Upper lobe of left lung (tissue), 6 donors: ENCODE measurements at regions not wholly inside any gene's neighbourhood (a gene's known extent, or its start where the extent isn't known, plus 50 kb on each side); places are given as distances from the start of the nearest gene placed in this dataset.

ENCODE experiments used
- ATAC-seq, 2 donors: fragments of 200-7000 bp; cut with Tn5 transposase; one replicate each; pipeline ENCODE4 v1.9.1; 2022; ENCODE audit warnings: mild to moderate bottlenecking in 2 of 2, moderate library complexity in 2 of 2; ENCODE audit not compliant: low FRiP score in 2 of 2
- DNase-seq, 2 donors: peaks; one replicate each; pipeline ENCODE4 v3.0.0-alpha.2; 2019 to 2020
- H3K27ac ChIP-seq, 4 donors: fragments of 200-600 bp; sonication (generic); one replicate each; pipeline ENCODE4 v1.5.1; 2016 to 2019
- H3K27me3 ChIP-seq, 4 donors: fragments of 200-600 bp; sonication (generic); one replicate each; pipeline ENCODE4 v1.5.1; 2017 to 2019
- H3K36me3 ChIP-seq, 4 donors: fragments of 200-600 bp; sonication (generic); one replicate each; pipeline ENCODE4 v1.5.1; 2016 to 2019
- H3K4me1 ChIP-seq, 4 donors: fragments of 200-600 bp; sonication (generic); one replicate each; pipeline ENCODE4 v1.5.1; 2018 to 2019
- H3K4me3 ChIP-seq, 4 donors: fragments of 200-600 bp; sonication (generic); one replicate each; pipeline ENCODE4 v1.5.1; 2017 to 2019; ENCODE audit warnings: mild to moderate bottlenecking in 2 of 4, moderate library complexity in 1 of 4
- H3K9me3 ChIP-seq, 4 donors: fragments of 200-600 bp; sonication (generic); one replicate each; pipeline ENCODE4 v1.5.1; 2018 to 2019
- CTCF ChIP-seq, 6 experiments: fragments of 450-650 bp in 4 of 6; fragments of 200-600 bp in 2 of 6; sonication (generic) in 2 of 6; IDR thresholded peaks; one replicate each; pipeline ENCODE4 v1.5.1; 2016 to 2019; ENCODE audit warnings: antibody characterized with exemption in 6 of 6
- EP300 ChIP-seq, 4 donors: sonication (generic); formaldehyde crosslinking; IDR thresholded peaks; one replicate each; pipeline ENCODE4 v1.5.1; 2017; ENCODE audit warnings: antibody characterized with exemption in 4 of 4, control low read depth in 2 of 4
- POLR2A ChIP-seq, 4 donors: fragments of 450-650 bp; IDR thresholded peaks; one replicate each; pipeline ENCODE4 v1.5.1; 2016 to 2017; ENCODE audit warnings: antibody characterized with exemption in 4 of 4, mild to moderate bottlenecking in 2 of 4
- POLR2AphosphoS5 ChIP-seq, 2 donors: sonication (generic); formaldehyde crosslinking; IDR thresholded peaks; one replicate each; pipeline ENCODE4 v1.5.1; 2017; ENCODE audit warnings: antibody characterized with exemption in 2 of 2
- WGBS, 2 donors: methylation state at CpG; one replicate each; pipeline ENCODE4 v1.1.5; 2017 to 2018; 5-methylcytosine and 5-hydroxymethylcytosine counted together
- donor health status: DM: no; HTN: no; CAD: no; lungs with moderate emphysema.
- donor health status: DM: no; HTN: yes; CAD: no; lungs with severe emphysema.

- Histone ChIP-seq H3K4me3 (no peak overlapping the region), H3K36me3 (no peaks in the 10 kb centered on the region), H3K27ac (no peak overlapping the region), H3K4me1 (no peaks in the 10 kb centered on the region), H3K27me3 (no peaks in the 10 kb centered on the region), H3K9me3 (no peaks in the 10 kb centered on the region)
- TF ChIP-seq POLR2AphosphoS5 (IDR thresholded peaks at IDR 0.05) = no peak
- ATAC-seq (no peak), DNase-seq (no peak)
- 93 to 94% methylated on average over 1 of the region's 1 CpG for WGBS, 2 donors
These were observed 83.5 kb downstream of the KLF6 start for GRCh38 chr10:3701491-3701890.

GRCh38 chr10:3700531-3701076 is 84.4 kb downstream of the KLF6 start:
- no peak for ATAC-seq
- Histone ChIP-seq H3K4me3 (no peak overlapping the region), H3K36me3 (no peaks in the 10 kb centered on the region), H3K27ac (no peak overlapping the region), H3K4me1 (no peaks in the 10 kb centered on the region), H3K27me3 (no peaks in the 10 kb centered on the region), H3K9me3 (no peaks in the 10 kb centered on the region)
- 60% methylated on average over 3 of the region's 3 CpGs for WGBS, 2 donors
- no peak for TF ChIP-seq POLR2AphosphoS5 (IDR thresholded peaks at IDR 0.05)
- no peak for TF ChIP-seq EP300 (IDR thresholded peaks at IDR 0.05)
- TF ChIP-seq POLR2A (IDR thresholded peaks at IDR 0.05) = no peak
- no peak for TF ChIP-seq CTCF (IDR thresholded peaks at IDR 0.05)
- no peak for DNase-seq

GRCh38 chr10:3699916-3700315 is 85.1 kb downstream of the KLF6 start:
- no peaks in the 10 kb centered on the region for H3K4me1 ChIP-seq
- no peak overlapping the region for H3K27ac ChIP-seq
- no peaks in the 10 kb centered on the region for H3K27me3 ChIP-seq
- H3K9me3 ChIP-seq = no peaks in the 10 kb centered on the region
- no peak for TF ChIP-seq EP300 (IDR thresholded peaks at IDR 0.05)
- no peak for TF ChIP-seq POLR2AphosphoS5 (IDR thresholded peaks at IDR 0.05)
- TF ChIP-seq CTCF (IDR thresholded peaks at IDR 0.05) = no peak
- TF ChIP-seq POLR2A (IDR thresholded peaks at IDR 0.05) = no peak
- ATAC-seq (no peak), DNase-seq (no peak)
- H3K4me3 ChIP-seq = no peak overlapping the region
- 91 to 94% methylated on average over 5 of the region's 5 CpGs for WGBS, 2 donors
- H3K36me3 ChIP-seq = no peaks in the 10 kb centered on the region

GRCh38 chr10:3698312-3698711 is 86.7 kb downstream of the KLF6 start:
- 89 to 100% methylated on average over 1 of the region's 1 CpG for WGBS, 2 donors
- no peaks in the 10 kb centered on the region for H3K27me3 ChIP-seq
- TF ChIP-seq CTCF (IDR thresholded peaks at IDR 0.05) (no peak), POLR2A (IDR thresholded peaks at IDR 0.05) (no peak), EP300 (IDR thresholded peaks at IDR 0.05) (no peak)
- H3K4me3 ChIP-seq = no peak overlapping the region
- no peak for ATAC-seq
- H3K27ac ChIP-seq = no peak overlapping the region
- DNase-seq = no peak
- H3K36me3 ChIP-seq = no peaks in the 10 kb centered on the region
- no peaks in the 10 kb centered on the region for H3K9me3 ChIP-seq
- H3K4me1 ChIP-seq = no peaks in the 10 kb centered on the region

GRCh38 chr10:3693698-3694080 is 91.3 kb downstream of the KLF6 start:
- Histone ChIP-seq H3K27ac (no peak overlapping the region), H3K36me3 (no peaks in the 10 kb centered on the region), H3K9me3 (no peaks in the 10 kb centered on the region), H3K4me1 (no peaks in the 10 kb centered on the region), H3K4me3 (no peak overlapping the region), H3K27me3 (no peaks in the 10 kb centered on the region)
- ATAC-seq (no peak), DNase-seq (no peak)
- 58 to 62% methylated on average over 1 of the region's 1 CpG for WGBS, 2 donors
- TF ChIP-seq POLR2A (IDR thresholded peaks at IDR 0.05) (no peak), EP300 (IDR thresholded peaks at IDR 0.05) (no peak), CTCF (IDR thresholded peaks at IDR 0.05) (no peak), POLR2AphosphoS5 (IDR thresholded peaks at IDR 0.05) (no peak)
